ENCODE measurements at regions not wholly inside any gene's neighbourhood (a gene's known extent, or its start where the extent isn't known, plus 50 kb on each side); places are given as distances from the start of the nearest gene placed in this dataset.

DNA sequence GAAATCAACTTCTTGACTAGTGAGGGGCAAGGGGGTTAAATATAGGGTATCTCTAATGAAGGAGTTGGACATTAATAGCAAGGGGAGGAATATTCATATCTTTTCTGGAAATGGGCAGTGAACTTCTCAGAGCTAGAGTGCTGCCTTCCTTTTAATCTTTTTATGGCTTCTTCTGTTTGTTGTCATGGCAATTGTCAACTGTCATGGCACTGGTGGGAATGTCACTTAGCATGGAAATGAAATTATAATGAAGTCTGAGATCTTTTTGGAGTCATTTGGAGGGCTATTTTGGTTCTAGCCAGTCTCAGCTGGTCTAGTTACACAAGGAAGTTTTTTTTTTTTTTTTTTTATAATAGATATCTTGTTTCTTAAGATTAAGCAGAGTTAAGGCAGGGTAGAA lies 250.2 kb downstream of the AASDHPPT start:
- Histone ChIP-seq H3K4me2 (ENCODE audit: low read depth, low read length, poor library complexity, severe bottlenecking) (no peak overlapping the region), H3K9me2 (replicated peaks; ENCODE audit: insufficient read depth, low read length) (no peaks in the 10 kb centered on the region), H2AFZ (ENCODE audit: low read length) (no peak overlapping the region), H4K20me1 (ENCODE audit: insufficient read depth, low read depth, low read length) (no peaks in the 10 kb centered on the region), H3K9ac (ENCODE audit: low read length) (no peak overlapping the region), H3K27me3 (ENCODE audit: low read length) (0 out of 2 replicates have a peak, but pooled peaks cover 4% of the 10 kb centered on the region), H3K36me3 (ENCODE audit: insufficient read depth, low read length) (no peaks in the 10 kb centered on the region), H3K4me3 (ENCODE audit: low read length) (no peak overlapping the region), H3K9me3 (ENCODE audit: low read length) (no peaks in the 10 kb centered on the region), H3K27ac (ENCODE audit: low read length) (no peak overlapping the region), H3K79me2 (ENCODE audit: low read length) (no peaks in the 10 kb centered on the region), H3K4me1 (ENCODE audit: low read length) (no peaks in the 10 kb centered on the region)
- no peak for DNase-seq

DNA sequence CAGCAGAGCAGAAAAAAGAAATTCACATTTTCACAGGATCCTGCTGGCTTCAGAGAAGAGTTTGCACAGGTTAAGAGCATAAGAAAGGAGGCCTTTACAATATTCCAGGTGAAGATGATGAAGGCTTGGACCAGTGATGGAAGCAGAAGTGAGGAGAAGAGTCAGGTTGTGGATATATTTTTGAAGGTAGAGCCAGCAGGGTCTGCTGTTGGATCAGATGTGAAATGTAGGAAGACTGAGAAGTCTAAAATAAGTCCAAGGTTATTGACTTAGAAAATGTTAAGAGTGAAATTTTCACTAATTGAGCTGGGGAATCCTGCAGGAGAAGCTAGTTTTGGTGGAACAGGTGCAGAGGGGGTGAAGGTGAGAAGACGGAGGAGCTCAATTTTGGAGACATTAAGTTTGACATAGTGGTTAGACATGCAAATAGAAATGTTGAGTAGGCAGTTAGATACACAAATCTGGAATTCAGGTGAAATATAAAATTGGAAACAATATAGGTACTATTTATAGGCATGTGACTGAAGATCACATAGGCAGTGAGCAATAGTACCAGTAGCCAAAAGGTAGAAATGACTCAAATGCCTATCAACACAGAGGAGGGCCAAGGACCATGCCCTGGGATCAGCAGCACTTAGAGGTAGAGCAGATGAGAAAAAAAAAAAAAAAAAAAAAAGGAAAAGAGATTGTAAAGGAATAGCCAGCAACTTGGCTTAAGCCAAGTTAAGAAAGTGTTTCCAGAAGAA lies 252.0 kb downstream of the AASDHPPT start:
- H3K27me3 ChIP-seq (ENCODE audit: low read length): 0 out of 2 replicates have a peak, but pooled peaks cover 4% of the 10 kb centered on the region
- no peak overlapping the region for H2AFZ ChIP-seq (ENCODE audit: low read length)
- no peak overlapping the region for H3K9ac ChIP-seq (ENCODE audit: low read length)
- H3K4me1 ChIP-seq (ENCODE audit: low read length): no peaks in the 10 kb centered on the region
- no peaks in the 10 kb centered on the region for H4K20me1 ChIP-seq (ENCODE audit: insufficient read depth, low read depth, low read length)
- no peaks in the 10 kb centered on the region for H3K9me3 ChIP-seq (ENCODE audit: low read length)
- no peaks in the 10 kb centered on the region for H3K9me2 ChIP-seq (replicated peaks; ENCODE audit: insufficient read depth, low read length)
- no peak overlapping the region for H3K4me3 ChIP-seq (ENCODE audit: low read length)
- no peak for DNase-seq
- H3K36me3 ChIP-seq (ENCODE audit: insufficient read depth, low read length): no peaks in the 10 kb centered on the region
- H3K79me2 ChIP-seq (ENCODE audit: low read length): no peaks in the 10 kb centered on the region
- H3K27ac ChIP-seq (ENCODE audit: low read length): no peak overlapping the region
- no peak overlapping the region for H3K4me2 ChIP-seq (ENCODE audit: low read depth, low read length, poor library complexity, severe bottlenecking)

DNA sequence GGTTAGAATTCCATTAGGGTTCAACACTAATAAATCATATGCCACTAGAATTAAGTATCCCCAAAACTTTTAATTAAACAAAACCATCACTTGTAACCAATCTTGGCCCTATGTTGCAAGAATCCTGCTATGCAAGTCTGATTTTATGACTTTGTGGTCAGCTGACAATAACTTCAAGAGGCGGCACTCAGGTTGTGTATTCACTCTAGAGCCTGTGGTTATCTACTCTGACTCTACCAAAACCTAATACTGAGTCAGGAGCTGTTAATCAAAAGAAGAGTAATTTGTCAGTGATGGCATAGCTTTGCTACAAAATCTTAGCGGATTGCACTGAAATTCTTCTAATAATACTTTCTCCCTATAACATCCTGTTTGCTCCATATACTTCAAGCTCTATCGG lies 253.7 kb downstream of the AASDHPPT start:
- Histone ChIP-seq H3K9me3 (ENCODE audit: low read length) (no peaks in the 10 kb centered on the region), H2AFZ (ENCODE audit: low read length) (no peak overlapping the region), H3K79me2 (ENCODE audit: low read length) (no peaks in the 10 kb centered on the region), H4K20me1 (ENCODE audit: insufficient read depth, low read depth, low read length) (no peaks in the 10 kb centered on the region), H3K9me2 (replicated peaks; ENCODE audit: insufficient read depth, low read length) (no peaks in the 10 kb centered on the region), H3K36me3 (ENCODE audit: insufficient read depth, low read length) (no peaks in the 10 kb centered on the region), H3K4me1 (ENCODE audit: low read length) (no peaks in the 10 kb centered on the region), H3K4me2 (ENCODE audit: low read depth, low read length, poor library complexity, severe bottlenecking) (no peak overlapping the region), H3K4me3 (ENCODE audit: low read length) (no peak overlapping the region), H3K27me3 (ENCODE audit: low read length) (0 out of 2 replicates have a peak, but pooled peaks cover 4% of the 10 kb centered on the region), H3K27ac (ENCODE audit: low read length) (no peak overlapping the region), H3K9ac (ENCODE audit: low read length) (no peak overlapping the region)
- DNase-seq: no peak

DNA sequence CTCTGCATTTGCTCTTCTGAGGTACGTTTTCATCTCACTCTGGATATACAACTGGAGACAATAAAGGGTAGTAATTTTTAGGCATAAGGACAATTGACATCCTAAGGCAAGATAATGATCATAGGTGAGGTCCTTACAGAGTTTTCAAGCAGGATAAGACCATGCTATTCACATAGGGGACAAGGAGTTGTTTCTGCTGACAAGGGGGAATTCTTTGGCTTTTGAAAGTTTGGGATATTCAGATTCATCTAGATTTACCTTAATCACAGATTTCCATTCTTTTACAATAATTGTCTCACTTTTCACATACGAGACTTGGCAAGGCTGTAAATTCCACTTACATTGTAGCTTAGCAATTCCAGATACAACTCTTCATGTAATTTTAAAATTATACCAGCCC lies 256.2 kb downstream of the AASDHPPT start:
- Histone ChIP-seq H3K27me3 (ENCODE audit: low read length) (0 out of 2 replicates have a peak, but pooled peaks cover 4% of the 10 kb centered on the region), H3K79me2 (ENCODE audit: low read length) (no peaks in the 10 kb centered on the region), H3K4me2 (ENCODE audit: low read depth, low read length, poor library complexity, severe bottlenecking) (no peak overlapping the region), H3K27ac (ENCODE audit: low read length) (no peak overlapping the region), H3K4me1 (ENCODE audit: low read length) (no peaks in the 10 kb centered on the region), H3K9ac (ENCODE audit: low read length) (no peak overlapping the region), H3K9me3 (ENCODE audit: low read length) (no peaks in the 10 kb centered on the region), H2AFZ (ENCODE audit: low read length) (no peak overlapping the region), H3K4me3 (ENCODE audit: low read length) (no peak overlapping the region), H4K20me1 (ENCODE audit: insufficient read depth, low read depth, low read length) (no peaks in the 10 kb centered on the region), H3K9me2 (replicated peaks; ENCODE audit: insufficient read depth, low read length) (no peaks in the 10 kb centered on the region), H3K36me3 (ENCODE audit: insufficient read depth, low read length) (no peaks in the 10 kb centered on the region)
- DNase-seq: no peak

DNA sequence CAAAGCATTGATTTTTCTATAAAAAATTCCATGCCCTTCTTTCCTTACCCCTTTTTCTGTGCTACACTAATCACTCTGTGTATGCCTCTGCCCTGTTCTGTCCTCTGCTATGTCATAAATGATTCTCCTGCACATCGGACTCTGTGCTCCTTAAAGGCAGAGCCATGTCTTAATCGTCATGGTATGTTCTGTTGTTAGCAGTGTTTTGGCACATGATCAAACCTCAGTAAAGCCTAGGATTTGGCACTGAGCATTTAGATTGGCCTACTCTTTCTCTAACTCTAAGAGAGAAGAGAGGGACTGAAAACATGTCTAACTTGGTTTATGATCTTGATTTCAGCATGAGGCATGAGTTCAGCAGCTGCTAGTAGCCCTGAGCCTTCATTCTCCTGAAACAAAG lies 266.9 kb downstream of the AASDHPPT start:
- no peak for DNase-seq
- peaks cover 5% of the 10 kb centered on the region; the same call in 1 of the 2 replicates for H3K9me2 ChIP-seq (replicated peaks; ENCODE audit: insufficient read depth, low read length)
- no peaks in the 10 kb centered on the region for H3K79me2 ChIP-seq (ENCODE audit: low read length)
- no peaks in the 10 kb centered on the region for H3K27me3 ChIP-seq (ENCODE audit: low read length)
- H4K20me1 ChIP-seq (ENCODE audit: insufficient read depth, low read depth, low read length): no peaks in the 10 kb centered on the region
- H2AFZ ChIP-seq (ENCODE audit: low read length): no peak overlapping the region
- H3K4me2 ChIP-seq (ENCODE audit: low read depth, low read length, poor library complexity, severe bottlenecking): no peak overlapping the region
- no peak overlapping the region for H3K9ac ChIP-seq (ENCODE audit: low read length)
- H3K9me3 ChIP-seq (ENCODE audit: low read length): no peaks in the 10 kb centered on the region
- no peak overlapping the region for H3K4me3 ChIP-seq (ENCODE audit: low read length)
- no peaks in the 10 kb centered on the region for H3K4me1 ChIP-seq (ENCODE audit: low read length)
- H3K27ac ChIP-seq (ENCODE audit: low read length): no peak overlapping the region
- H3K36me3 ChIP-seq (ENCODE audit: insufficient read depth, low read length): no peaks in the 10 kb centered on the region

DNA sequence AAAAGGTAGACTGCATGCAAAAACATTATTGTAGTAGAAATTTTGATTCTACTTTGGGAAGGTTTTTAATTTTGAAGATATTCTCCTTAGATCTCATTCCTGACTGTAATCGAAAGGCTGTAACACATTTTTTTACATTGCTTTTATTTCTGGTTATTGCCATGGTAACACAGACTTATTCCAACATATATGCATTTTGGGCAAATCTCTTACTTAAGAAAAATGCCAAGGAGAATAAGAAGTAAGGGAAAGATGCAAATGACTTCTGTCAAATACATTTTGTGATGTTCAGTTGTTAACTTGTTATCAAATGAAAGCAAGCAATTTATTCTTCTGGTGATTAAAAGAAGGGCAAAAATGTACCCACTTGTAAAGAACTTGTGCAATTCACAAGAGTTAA lies 267.5 kb downstream of the AASDHPPT start:
- no peaks in the 10 kb centered on the region for H3K27me3 ChIP-seq (ENCODE audit: low read length)
- no peaks in the 10 kb centered on the region for H3K79me2 ChIP-seq (ENCODE audit: low read length)
- no peak overlapping the region for H2AFZ ChIP-seq (ENCODE audit: low read length)
- no peak overlapping the region for H3K9ac ChIP-seq (ENCODE audit: low read length)
- no peak overlapping the region for H3K4me3 ChIP-seq (ENCODE audit: low read length)
- no peaks in the 10 kb centered on the region for H4K20me1 ChIP-seq (ENCODE audit: insufficient read depth, low read depth, low read length)
- no peaks in the 10 kb centered on the region for H3K4me1 ChIP-seq (ENCODE audit: low read length)
- H3K4me2 ChIP-seq (ENCODE audit: low read depth, low read length, poor library complexity, severe bottlenecking): no peak overlapping the region
- peaks cover 5% of the 10 kb centered on the region; the same call in 1 of the 2 replicates for H3K9me2 ChIP-seq (replicated peaks; ENCODE audit: insufficient read depth, low read length)
- H3K36me3 ChIP-seq (ENCODE audit: insufficient read depth, low read length): no peaks in the 10 kb centered on the region
- H3K9me3 ChIP-seq (ENCODE audit: low read length): no peaks in the 10 kb centered on the region
- DNase-seq: no peak
- H3K27ac ChIP-seq (ENCODE audit: low read length): no peak overlapping the region

DNA sequence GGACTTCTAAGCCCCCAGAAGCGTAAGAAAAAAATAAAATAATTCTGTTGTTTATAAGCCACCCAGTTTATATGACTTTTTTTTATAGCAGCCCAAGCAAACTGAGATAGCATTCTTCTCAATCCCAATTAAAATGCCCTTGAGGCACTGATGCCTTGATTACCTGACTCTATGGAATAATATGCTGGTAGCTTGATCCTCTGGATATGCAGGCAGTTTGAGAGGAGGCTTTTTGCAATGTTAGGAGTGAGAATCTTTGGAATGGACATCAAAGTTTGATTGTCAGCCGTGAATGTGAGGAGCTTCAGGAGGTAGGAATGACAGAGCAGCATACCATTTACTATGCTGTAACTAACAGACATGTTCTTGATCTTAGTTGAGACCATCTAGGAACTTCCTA lies 275.6 kb downstream of the AASDHPPT start:
- Histone ChIP-seq H3K9me3 (ENCODE audit: low read length) (no peaks in the 10 kb centered on the region), H3K27me3 (ENCODE audit: low read length) (no peaks in the 10 kb centered on the region), H3K27ac (ENCODE audit: low read length) (no peak overlapping the region), H3K4me3 (ENCODE audit: low read length) (no peak overlapping the region), H3K79me2 (ENCODE audit: low read length) (no peaks in the 10 kb centered on the region), H3K9ac (ENCODE audit: low read length) (no peak overlapping the region), H3K4me1 (ENCODE audit: low read length) (no peaks in the 10 kb centered on the region), H2AFZ (ENCODE audit: low read length) (no peak overlapping the region), H3K9me2 (replicated peaks; ENCODE audit: insufficient read depth, low read length) (peaks cover 5% of the 10 kb centered on the region; the same call in 1 of the 2 replicates), H4K20me1 (ENCODE audit: insufficient read depth, low read depth, low read length) (no peaks in the 10 kb centered on the region), H3K36me3 (ENCODE audit: insufficient read depth, low read length) (no peaks in the 10 kb centered on the region), H3K4me2 (ENCODE audit: low read depth, low read length, poor library complexity, severe bottlenecking) (no peak overlapping the region)
- no peak for DNase-seq

DNA sequence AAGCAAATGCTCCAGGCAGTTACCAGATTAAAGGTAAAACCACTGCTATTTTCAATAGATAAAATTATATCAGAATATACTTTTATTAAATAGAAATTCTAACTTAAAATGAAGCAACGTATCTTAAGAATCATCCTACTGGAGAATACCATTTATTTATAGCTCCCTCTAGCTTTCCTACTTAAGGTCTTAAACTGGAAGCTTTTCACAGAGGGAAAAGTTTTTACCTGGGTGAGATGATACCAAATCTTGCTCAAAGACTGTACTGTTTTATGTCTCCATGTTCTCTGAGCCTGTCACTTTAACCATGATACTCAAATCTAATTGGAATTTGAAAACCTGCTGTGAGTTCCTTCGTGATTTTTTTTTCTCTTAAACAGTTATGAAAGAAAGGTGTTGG lies 291.8 kb downstream of the AASDHPPT start:
- H3K27me3 ChIP-seq (ENCODE audit: low read length): no peaks in the 10 kb centered on the region
- H2AFZ ChIP-seq (ENCODE audit: low read length): no peak overlapping the region
- H3K79me2 ChIP-seq (ENCODE audit: low read length): no peaks in the 10 kb centered on the region
- H3K9ac ChIP-seq (ENCODE audit: low read length): no peak overlapping the region
- no peak overlapping the region for H3K27ac ChIP-seq (ENCODE audit: low read length)
- H3K36me3 ChIP-seq (ENCODE audit: insufficient read depth, low read length): no peaks in the 10 kb centered on the region
- DNase-seq: no peak
- H3K4me2 ChIP-seq (ENCODE audit: low read depth, low read length, poor library complexity, severe bottlenecking): no peak overlapping the region
- no peaks in the 10 kb centered on the region for H4K20me1 ChIP-seq (ENCODE audit: insufficient read depth, low read depth, low read length)
- no peak overlapping the region for H3K4me3 ChIP-seq (ENCODE audit: low read length)
- no peaks in the 10 kb centered on the region for H3K4me1 ChIP-seq (ENCODE audit: low read length)
- no peaks in the 10 kb centered on the region for H3K9me2 ChIP-seq (replicated peaks; ENCODE audit: insufficient read depth, low read length)
- no peaks in the 10 kb centered on the region for H3K9me3 ChIP-seq (ENCODE audit: low read length)
